Liver (tissue), 8 donors: ENCODE measurements at regions not wholly inside any gene's neighbourhood (a gene's known extent, or its start where the extent isn't known, plus 50 kb on each side); places are given as distances from the start of the nearest gene placed in this dataset. TPM values are rescaled to one million over a fixed set of nuclear protein-coding genes. Genes with fewer than 3 reads are reported as not detected.
A peak's percentile ranks its signal among the peaks of the same experiment; 100 is the strongest.

ENCODE experiments used
- DNase-seq: peaks from one replicate; pipeline ENCODE4 v3.0.0-alpha.2; 2017; ENCODE audit warnings: low spot score
- H3K27ac ChIP-seq, 2 donors: one replicate each; pipeline ENCODE4 v1.7.0; 2013; ENCODE audit warnings: inconsistent platforms in 2 of 2, low read length in 2 of 2, control low read depth in 1 of 2, low read depth in 1 of 2, mild to moderate bottlenecking in 1 of 2
- H3K27me3 ChIP-seq, 4 donors: one replicate each; pipeline versions ENCODE4 v1.6.1 to v1.7.0; 2013; ENCODE audit warnings: low read length in 3 of 4, inconsistent platforms in 1 of 4, mild to moderate bottlenecking in 1 of 4, moderate library complexity in 1 of 4; ENCODE audit not compliant: control insufficient read depth in 4 of 4, insufficient read depth in 4 of 4
- H3K36me3 ChIP-seq, 4 donors: one replicate each; pipeline versions ENCODE4 v1.6.1 to v1.7.0; 2013; ENCODE audit warnings: low read length in 3 of 4, mild to moderate bottlenecking in 3 of 4, low read depth in 1 of 4, moderate library complexity in 1 of 4; ENCODE audit not compliant: control insufficient read depth in 4 of 4, insufficient read depth in 3 of 4
- H3K4me1 ChIP-seq, 4 donors: one replicate each; pipeline versions ENCODE4 v1.6.1 to v1.7.0; 2013; ENCODE audit warnings: low read length in 3 of 4, mild to moderate bottlenecking in 3 of 4, moderate library complexity in 1 of 4; ENCODE audit not compliant: control insufficient read depth in 4 of 4, insufficient read depth in 4 of 4
- H3K4me3 ChIP-seq, 3 donors: one replicate each; pipeline versions ENCODE4 v1.6.1 to v1.7.0; 2013; ENCODE audit warnings: low read length in 3 of 3, control low read depth in 1 of 3, low read depth in 1 of 3, mild to moderate bottlenecking in 1 of 3
- H3K9ac ChIP-seq, 2 donors: one replicate each; pipeline ENCODE4 v1.7.0; 2013; ENCODE audit warnings: low read length in 2 of 2, mild to moderate bottlenecking in 2 of 2, moderate library complexity in 2 of 2, control low read depth in 1 of 2, low read depth in 1 of 2
- H3K9me3 ChIP-seq, 4 donors: one replicate each; pipeline versions ENCODE4 v1.6.1 to v1.7.0; 2013; ENCODE audit warnings: low read length in 3 of 4; ENCODE audit not compliant: control insufficient read depth in 4 of 4
- ATF3 ChIP-seq: IDR thresholded peaks from 2 replicates; pipeline ENCODE4 v1.6.1; 2016; ENCODE audit warnings: antibody characterized with exemption
- FOXA1 ChIP-seq: IDR thresholded peaks from 2 replicates; pipeline ENCODE4 v1.6.1; 2016; ENCODE audit warnings: antibody characterized with exemption
- FOXA2 ChIP-seq: IDR thresholded peaks from 2 replicates; pipeline ENCODE4 v1.6.1; 2016; ENCODE audit warnings: antibody characterized with exemption
- GABPA ChIP-seq, 2 donors: IDR thresholded peaks in 1 of 2; conservative IDR thresholded peaks in 1 of 2; 2 replicates each; pipeline ENCODE4 v1.6.1; 2016; ENCODE audit warnings: antibody characterized with exemption in 2 of 2, mild to moderate bottlenecking in 1 of 2, moderate library complexity in 1 of 2
- HNF4A ChIP-seq, 2 donors: conservative IDR thresholded peaks; 2 replicates each; pipeline ENCODE4 v1.6.1; 2016; ENCODE audit warnings: antibody characterized with exemption in 2 of 2, mild to moderate bottlenecking in 2 of 2
- MAX ChIP-seq: IDR thresholded peaks from 2 replicates; pipeline ENCODE4 v1.6.1; 2016; ENCODE audit warnings: antibody characterized with exemption
- NR2F2 ChIP-seq: IDR thresholded peaks from 2 replicates; pipeline ENCODE4 v1.6.1; 2016; ENCODE audit warnings: antibody characterized with exemption
- RXRA ChIP-seq, 2 donors: IDR thresholded peaks; 2 replicates each; pipeline ENCODE4 v1.6.1; 2017 to 2018; ENCODE audit warnings: antibody characterized with exemption in 2 of 2, mild to moderate bottlenecking in 1 of 2
- SP1 ChIP-seq: IDR thresholded peaks from 2 replicates; pipeline ENCODE4 v1.6.1; 2018; ENCODE audit warnings: antibody characterized with exemption, mild to moderate bottlenecking
- TAF1 ChIP-seq: conservative IDR thresholded peaks from 2 replicates; pipeline ENCODE4 v1.6.1; 2016; ENCODE audit warnings: antibody characterized with exemption, mild to moderate bottlenecking
- WGBS: extraction: QIAGEN DNeasy Blood & Tissue Kit; methylation state at CpG from one replicate; pipeline ENCODE4 v1.1.7; 2013; 5-methylcytosine and 5-hydroxymethylcytosine counted together
- small RNA-seq: library from RNA; depleted of rRNA; stranded (forward); fragments of <200 nt; gene quantifications from one replicate; pipeline ENCODE3, GENCODE V24; 2014
- donor health status: healthy.
- donor health status: healthy.
- donor health status: healthy.
- donor health status: healthy.

GRCh38 chr1:219120624-219121544, 52.8 kb upstream of the LYPLAL1 start:
- Histone ChIP-seq H3K27me3 (no peaks in the 10 kb centered on the region), H3K4me1 (no peaks in the 10 kb centered on the region), H3K4me3 (no peak overlapping the region), H3K27ac (no peak overlapping the region), H3K9me3 (no peaks in the 10 kb centered on the region), H3K9ac (no peak overlapping the region), H3K36me3 (no peaks in the 10 kb centered on the region)
- TF ChIP-seq NR2F2, result peak; percentile 85
- TF ChIP-seq RXRA (IDR thresholded peaks at IDR 0.05), result no peak
- WGBS, result 76% methylated on average over 6 of the region's 6 CpGs
- no peak for DNase-seq

GRCh38 chr1:219121679-219122078, 52.0 kb upstream of the LYPLAL1 start:
- 90% methylated on average over 2 of the region's 2 CpGs for WGBS
- Histone ChIP-seq H3K36me3 (no peaks in the 10 kb centered on the region), H3K4me3 (no peak overlapping the region), H3K4me1 (no peaks in the 10 kb centered on the region), H3K9me3 (no peaks in the 10 kb centered on the region), H3K27ac (no peak overlapping the region), H3K27me3 (no peaks in the 10 kb centered on the region), H3K9ac (no peak overlapping the region)
- TF ChIP-seq RXRA (IDR thresholded peaks at IDR 0.05) (no peak), GABPA (IDR thresholded peaks at IDR 0.05 in 1 of 2, conservative IDR thresholded peaks at IDR 0.05 in 1 of 2) (no peak), FOXA1 (no peak), TAF1 (no peak)
- DNase-seq, result no peak

GRCh38 chr1:219123036-219123435, 50.6 kb upstream of the LYPLAL1 start:
- H3K27me3 ChIP-seq, result no peaks in the 10 kb centered on the region
- 73% methylated on average over 4 of the region's 4 CpGs for WGBS

More at GRCh38 chr1:219123036-219123435, 50.6 kb upstream of the LYPLAL1 start:
- no peaks in the 10 kb centered on the region for H3K4me1 ChIP-seq
- H3K9ac ChIP-seq, result no peak overlapping the region
- no peaks in the 10 kb centered on the region for H3K9me3 ChIP-seq
- H3K27ac ChIP-seq, result no peak overlapping the region
- no peak for TF ChIP-seq ATF3
- no peak for TF ChIP-seq HNF4A (conservative IDR thresholded peaks at IDR 0.05)
- no peak for TF ChIP-seq SP1
- no peak for TF ChIP-seq FOXA2
- TF ChIP-seq MAX, result no peak
- TF ChIP-seq NR2F2, result no peak
- no peak for TF ChIP-seq RXRA (IDR thresholded peaks at IDR 0.05)
- no peak overlapping the region for H3K4me3 ChIP-seq
- no peaks in the 10 kb centered on the region for H3K36me3 ChIP-seq
- no peak for DNase-seq

Small RNA genes in the stretch of these regions (small RNA-seq; reads per million reads assigned to genes)
- gene RF00012, result not detected
